ENCODE measurements at regions not wholly inside any gene's neighbourhood (a gene's known extent, or its start where the extent isn't known, plus 50 kb on each side); places are given as distances from the start of the nearest gene placed in this dataset.

- intact Hi-C loops (cut with DNase I), result no loop called here
- 48% methylated on average over 6 of the region's 6 CpGs for WGBS
- Histone ChIP-seq H3K4me3 (no peak overlapping the region), H3K36me3 (no peaks in the 10 kb centered on the region), H3K4me1 (no peaks in the 10 kb centered on the region), H3K9me3 (no peaks in the 10 kb centered on the region), H3K27me3 (no peaks in the 10 kb centered on the region), H3K27ac (replicated peaks in 1 of 4) (no peak overlapping the region)
- TF ChIP-seq POLR2AphosphoS5 (IDR thresholded peaks at IDR 0.05) (no peak), EP300 (IDR thresholded peaks at IDR 0.05) (no peak), POLR2A (IDR thresholded peaks at IDR 0.05; ENCODE audit: low read depth) (no peak)
- TF ChIP-seq, protein P1, sequence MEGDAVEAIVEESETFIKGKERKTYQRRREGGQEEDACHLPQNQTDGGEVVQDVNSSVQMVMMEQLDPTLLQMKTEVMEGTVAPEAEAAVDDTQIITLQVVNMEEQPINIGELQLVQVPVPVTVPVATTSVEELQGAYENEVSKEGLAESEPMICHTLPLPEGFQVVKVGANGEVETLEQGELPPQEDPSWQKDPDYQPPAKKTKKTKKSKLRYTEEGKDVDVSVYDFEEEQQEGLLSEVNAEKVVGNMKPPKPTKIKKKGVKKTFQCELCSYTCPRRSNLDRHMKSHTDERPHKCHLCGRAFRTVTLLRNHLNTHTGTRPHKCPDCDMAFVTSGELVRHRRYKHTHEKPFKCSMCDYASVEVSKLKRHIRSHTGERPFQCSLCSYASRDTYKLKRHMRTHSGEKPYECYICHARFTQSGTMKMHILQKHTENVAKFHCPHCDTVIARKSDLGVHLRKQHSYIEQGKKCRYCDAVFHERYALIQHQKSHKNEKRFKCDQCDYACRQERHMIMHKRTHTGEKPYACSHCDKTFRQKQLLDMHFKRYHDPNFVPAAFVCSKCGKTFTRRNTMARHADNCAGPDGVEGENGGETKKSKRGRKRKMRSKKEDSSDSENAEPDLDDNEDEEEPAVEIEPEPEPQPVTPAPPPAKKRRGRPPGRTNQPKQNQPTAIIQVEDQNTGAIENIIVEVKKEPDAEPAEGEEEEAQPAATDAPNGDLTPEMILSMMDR (IDR thresholded peaks at IDR 0.05), result no peak
- DNase-seq (ENCODE audit: extremely low spot score), result no peak
Observed at GRCh38 chr4:27592738-27593137, 732.1 kb downstream of the STIM2 start.

DNA sequence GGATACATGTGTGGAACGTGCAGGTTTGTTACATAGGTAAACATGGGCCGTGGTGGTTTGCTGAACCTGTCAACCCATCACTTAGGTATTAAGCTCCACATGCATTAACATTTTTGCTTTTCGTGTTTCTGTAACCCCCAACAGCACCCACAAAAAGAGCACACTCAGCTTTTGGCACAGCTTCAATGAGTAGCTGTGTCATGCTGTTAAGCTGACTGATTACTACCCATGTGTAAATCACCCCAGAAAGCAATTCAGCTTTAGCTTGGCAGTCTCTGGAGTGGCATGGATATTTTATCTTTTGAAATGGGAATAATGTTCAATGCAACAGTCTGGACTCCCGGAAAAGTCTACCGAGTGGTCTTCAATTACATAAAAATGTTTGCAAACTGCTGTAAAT lies 734.3 kb downstream of the STIM2 start:
- TF ChIP-seq, protein P1 (IDR thresholded peaks at IDR 0.05), result no peak
- TF ChIP-seq POLR2AphosphoS5 (IDR thresholded peaks at IDR 0.05) (no peak), POLR2A (IDR thresholded peaks at IDR 0.05; ENCODE audit: low read depth) (no peak), EP300 (IDR thresholded peaks at IDR 0.05) (no peak)
- WGBS, result 71% methylated on average over 5 of the region's 5 CpGs

DNA sequence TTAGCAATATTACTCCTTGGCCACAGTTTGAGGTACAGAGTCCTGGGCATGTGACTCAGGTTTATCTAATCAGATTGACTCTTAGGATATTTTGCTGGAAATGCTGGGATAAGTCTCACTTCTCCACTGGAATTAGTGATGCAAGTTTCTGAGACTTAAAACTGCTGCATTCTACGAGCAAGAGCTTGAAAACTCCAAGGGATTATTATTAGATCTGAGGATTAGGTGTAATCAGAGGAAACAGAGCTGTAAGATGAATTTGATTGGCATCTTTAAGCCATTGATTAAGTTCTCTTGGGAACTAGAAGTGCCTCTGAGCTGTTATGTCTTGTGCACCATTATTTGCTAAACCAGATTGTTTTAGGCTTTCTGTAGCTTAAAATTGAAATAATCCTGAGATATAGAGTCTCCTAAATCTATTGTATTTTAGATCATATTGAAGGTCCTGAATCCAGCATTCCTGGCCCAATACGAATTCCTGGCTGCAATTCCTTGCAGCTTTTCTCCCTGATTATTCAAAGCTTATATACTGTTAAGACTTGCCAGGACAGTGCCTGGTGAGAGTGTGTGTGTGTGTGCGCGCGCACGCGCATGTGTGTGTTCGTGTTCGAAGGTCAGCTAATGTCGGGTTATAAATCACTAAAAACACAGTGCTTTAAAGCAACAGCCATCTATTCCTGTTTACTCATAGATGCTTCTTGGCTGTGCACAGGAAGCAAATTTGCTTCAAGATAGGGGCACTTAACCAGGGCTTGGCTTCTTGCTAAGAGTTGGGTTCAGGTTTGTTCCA lies 735.1 kb downstream of the STIM2 start:
- Histone ChIP-seq H3K27me3 (no peaks in the 10 kb centered on the region), H3K36me3 (no peaks in the 10 kb centered on the region), H3K4me3 (no peak overlapping the region), H3K9me3 (no peaks in the 10 kb centered on the region), H3K4me1 (no peaks in the 10 kb centered on the region), H3K27ac (replicated peaks in 1 of 4) (no peak overlapping the region)
- no peak for TF ChIP-seq POLR2AphosphoS5 (IDR thresholded peaks at IDR 0.05)
- TF ChIP-seq POLR2A (IDR thresholded peaks at IDR 0.05; ENCODE audit: low read depth), result no peak
- intact Hi-C loops (cut with DNase I), result no loop called here
- DNase-seq (ENCODE audit: extremely low spot score), result no peak
- 72% methylated on average over 10 of the region's 10 CpGs for WGBS

More for the DNA sequence above, 734.3 kb downstream of the STIM2 start:
- no peak for DNase-seq (ENCODE audit: extremely low spot score)
- Histone ChIP-seq H3K27ac (replicated peaks in 1 of 4) (no peak overlapping the region), H3K4me3 (no peak overlapping the region), H3K4me1 (no peaks in the 10 kb centered on the region), H3K27me3 (no peaks in the 10 kb centered on the region), H3K36me3 (no peaks in the 10 kb centered on the region), H3K9me3 (no peaks in the 10 kb centered on the region)
- intact Hi-C loops (cut with DNase I), result no loop called here

GRCh38 chr4:27602172-27602571 lies 741.5 kb downstream of the STIM2 start:
- H3K27me3 ChIP-seq, result no peaks in the 10 kb centered on the region
- H3K4me1 ChIP-seq, result no peaks in the 10 kb centered on the region
- no peaks in the 10 kb centered on the region for H3K9me3 ChIP-seq
- H3K4me3 ChIP-seq, result no peak overlapping the region
- intact Hi-C loops (cut with DNase I), result no loop called here
- no peak for DNase-seq (ENCODE audit: extremely low spot score)
- TF ChIP-seq POLR2AphosphoS5 (IDR thresholded peaks at IDR 0.05) (no peak), POLR2A (IDR thresholded peaks at IDR 0.05; ENCODE audit: low read depth) (no peak), EP300 (IDR thresholded peaks at IDR 0.05) (no peak)
- TF ChIP-seq, protein P1 (IDR thresholded peaks at IDR 0.05), result no peak
- H3K27ac ChIP-seq (replicated peaks in 1 of 4), result no peak overlapping the region
- H3K36me3 ChIP-seq, result no peaks in the 10 kb centered on the region

DNA sequence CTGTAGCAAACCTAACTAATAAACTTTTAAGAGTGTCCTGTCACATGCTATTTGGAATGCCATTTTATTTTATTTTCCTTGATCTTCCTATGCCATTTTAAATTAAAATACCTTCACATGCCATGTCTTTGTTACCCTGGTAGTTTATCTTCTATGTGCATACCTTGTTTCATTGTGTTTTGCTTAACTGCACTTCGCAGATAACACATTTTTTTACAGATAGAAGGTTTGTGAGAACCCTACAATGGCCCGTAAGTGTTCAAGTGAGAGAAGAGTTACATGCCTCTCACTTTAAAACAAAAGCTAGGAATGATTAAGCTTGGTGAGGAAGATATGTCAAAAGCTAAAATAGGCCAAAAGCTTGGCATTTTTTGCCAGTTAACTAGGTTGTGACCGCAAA lies 744.1 kb downstream of the STIM2 start:
- WGBS, result 86% methylated on average over 3 of the region's 3 CpGs
- intact Hi-C loops (cut with DNase I), result no loop called here
- Histone ChIP-seq H3K4me3 (no peak overlapping the region), H3K36me3 (no peaks in the 10 kb centered on the region), H3K4me1 (no peaks in the 10 kb centered on the region), H3K9me3 (peaks cover 0 to 5% (median 0%) of the 10 kb centered on the region in 4 donors), H3K27ac (replicated peaks in 1 of 4) (no peak overlapping the region), H3K27me3 (no peaks in the 10 kb centered on the region)
- no peak for DNase-seq (ENCODE audit: extremely low spot score)
- TF ChIP-seq POLR2AphosphoS5 (IDR thresholded peaks at IDR 0.05) (no peak), POLR2A (IDR thresholded peaks at IDR 0.05; ENCODE audit: low read depth) (no peak), EP300 (IDR thresholded peaks at IDR 0.05) (no peak)
- TF ChIP-seq, protein P1 (IDR thresholded peaks at IDR 0.05), result no peak

Data from esophagus muscularis mucosa (tissue), 4 donors.